ENCODE measurements at regions not wholly inside any gene's neighbourhood (a gene's known extent, or its start where the extent isn't known, plus 50 kb on each side); places are given as distances from the start of the nearest gene placed in this dataset.

GRCh38 chr5:120958877-120959485, 494.9 kb downstream of the PRR16 start:
- no peak overlapping the region for H3K4me3 ChIP-seq
- no peak for TF ChIP-seq POLR2A (IDR thresholded peaks at IDR 0.05)
- no peak for TF ChIP-seq CTCF (IDR thresholded peaks at IDR 0.05)
- no peak for TF ChIP-seq EP300 (IDR thresholded peaks at IDR 0.05)
- no peak for TF ChIP-seq POLR2AphosphoS5 (IDR thresholded peaks at IDR 0.05)
- H3K4me1 ChIP-seq: no peaks in the 10 kb centered on the region
- H3K36me3 ChIP-seq: no peaks in the 10 kb centered on the region
- WGBS, 2 donors (ENCODE audit: low coverage in 1 of 2): 88% methylated on average over 4 to 7 of the region's 7 CpGs
- peaks cover 0 to 4% (median 0%) of the 10 kb centered on the region in 3 donors for H3K9me3 ChIP-seq
- no peak for ATAC-seq
- H3K27ac ChIP-seq: no peak overlapping the region
- no peaks in the 10 kb centered on the region for H3K27me3 ChIP-seq

GRCh38 chr5:120960510-120960909, 496.4 kb downstream of the PRR16 start:
- no peak for ATAC-seq
- Histone ChIP-seq H3K9me3 (peaks cover 0 to 4% (median 0%) of the 10 kb centered on the region in 3 donors), H3K27me3 (no peaks in the 10 kb centered on the region), H3K4me1 (no peaks in the 10 kb centered on the region), H3K36me3 (no peaks in the 10 kb centered on the region), H3K27ac (no peak overlapping the region), H3K4me3 (no peak overlapping the region)
- WGBS, 2 donors (ENCODE audit: low coverage in 1 of 2): 88 to 100% methylated on average over 1 of the region's 1 CpG
- TF ChIP-seq CTCF (IDR thresholded peaks at IDR 0.05) (no peak), POLR2A (IDR thresholded peaks at IDR 0.05) (no peak), EP300 (IDR thresholded peaks at IDR 0.05) (no peak), POLR2AphosphoS5 (IDR thresholded peaks at IDR 0.05) (no peak)

GRCh38 chr5:120967366-120967765, 503.3 kb downstream of the PRR16 start:
- Histone ChIP-seq H3K27ac (no peak overlapping the region), H3K9me3 (no peaks in the 10 kb centered on the region), H3K4me3 (no peak overlapping the region), H3K4me1 (no peaks in the 10 kb centered on the region), H3K27me3 (no peaks in the 10 kb centered on the region), H3K36me3 (no peaks in the 10 kb centered on the region)
- no peak for ATAC-seq
- no peak for TF ChIP-seq POLR2A (IDR thresholded peaks at IDR 0.05)
- no peak for TF ChIP-seq EP300 (IDR thresholded peaks at IDR 0.05)

- Histone ChIP-seq H3K4me1 (no peaks in the 10 kb centered on the region), H3K27ac (no peak overlapping the region), H3K4me3 (no peak overlapping the region), H3K27me3 (no peaks in the 10 kb centered on the region), H3K9me3 (no peaks in the 10 kb centered on the region), H3K36me3 (no peaks in the 10 kb centered on the region)
- WGBS, 2 donors (ENCODE audit: low coverage in 1 of 2): 82 to 83% methylated on average over 2 of the region's 2 CpGs
- TF ChIP-seq EP300 (IDR thresholded peaks at IDR 0.05): no peak
- no peak for TF ChIP-seq POLR2AphosphoS5 (IDR thresholded peaks at IDR 0.05)
- TF ChIP-seq POLR2A (IDR thresholded peaks at IDR 0.05): no peak
- TF ChIP-seq CTCF (IDR thresholded peaks at IDR 0.05): no peak
- no peak for ATAC-seq
These were observed 510.6 kb downstream of the PRR16 start for GRCh38 chr5:120974690-120975089.

GRCh38 chr5:120982351-120982750, 518.3 kb downstream of the PRR16 start:
- H3K36me3 ChIP-seq: no peaks in the 10 kb centered on the region
- H3K9me3 ChIP-seq: no peaks in the 10 kb centered on the region
- H3K27me3 ChIP-seq: no peaks in the 10 kb centered on the region
- no peak for ATAC-seq
- no peak overlapping the region for H3K4me3 ChIP-seq
- TF ChIP-seq EP300 (IDR thresholded peaks at IDR 0.05): no peak
- no peak for TF ChIP-seq CTCF (IDR thresholded peaks at IDR 0.05)
- no peak for TF ChIP-seq POLR2A (IDR thresholded peaks at IDR 0.05)
- TF ChIP-seq POLR2AphosphoS5 (IDR thresholded peaks at IDR 0.05): no peak
- H3K27ac ChIP-seq: no peak overlapping the region
- H3K4me1 ChIP-seq: no peaks in the 10 kb centered on the region
